Gastroesophageal sphincter (tissue), 3 donors: ENCODE measurements at regions not wholly inside any gene's neighbourhood (a gene's known extent, or its start where the extent isn't known, plus 50 kb on each side); places are given as distances from the start of the nearest gene placed in this dataset.

Source experiments
- CTCF ChIP-seq, 4 experiments: fragments of 200-600 bp in 2 of 4; fragments of 450-650 bp in 2 of 4; sonication (generic) in 1 of 4; IDR thresholded peaks; one replicate each; pipeline ENCODE4 v1.5.1; 2017 to 2019; ENCODE audit warnings: antibody characterized with exemption in 4 of 4, mild to moderate bottlenecking in 2 of 4, moderate library complexity in 2 of 4
- POLR2AphosphoS5 ChIP-seq: sonication (generic); formaldehyde crosslinking; IDR thresholded peaks from one replicate; pipeline ENCODE4 v1.6.1; 2017; ENCODE audit warnings: antibody characterized with exemption

GRCh38 chr5:3365501-3366215 lies 230.0 kb upstream of the IRX1 start:
- TF ChIP-seq POLR2AphosphoS5 (no peak), CTCF (IDR thresholded peaks at IDR 0.05) (no peak)
